Spleen (tissue), 7 donors: ENCODE measurements at regions not wholly inside any gene's neighbourhood (a gene's known extent, or its start where the extent isn't known, plus 50 kb on each side); places are given as distances from the start of the nearest gene placed in this dataset.

Experiments
- POLR2AphosphoS5 ChIP-seq, 3 donors: sonication (generic); formaldehyde crosslinking; IDR thresholded peaks; one replicate each; pipeline ENCODE4 v1.5.1; 2017; ENCODE audit warnings: antibody characterized with exemption in 3 of 3
- TF ChIP-seq, protein P1 (sequence below), 11 experiments: fragments of 200-600 bp in 7 of 11; fragments of 450-650 bp in 4 of 11; sonication (generic) in 4 of 11; IDR thresholded peaks in 8 of 11; conservative IDR thresholded peaks in 3 of 11; 1 replicate in 7 of 11; 2 replicates in 4 of 11; pipeline versions ENCODE4 v1.4.0 to v1.8.0; 2016 to 2021; ENCODE audit warnings: antibody characterized with exemption in 11 of 11, inconsistent platforms in 4 of 11, mild to moderate bottlenecking in 1 of 11
- donor health status: DM: no; HTN: no; CAD: no; lungs with moderate emphysema.
- donor health status: DM: no; HTN: no; CAD: no.
- donor health status: DM: no; HTN: no; CAD: no.

DNA sequence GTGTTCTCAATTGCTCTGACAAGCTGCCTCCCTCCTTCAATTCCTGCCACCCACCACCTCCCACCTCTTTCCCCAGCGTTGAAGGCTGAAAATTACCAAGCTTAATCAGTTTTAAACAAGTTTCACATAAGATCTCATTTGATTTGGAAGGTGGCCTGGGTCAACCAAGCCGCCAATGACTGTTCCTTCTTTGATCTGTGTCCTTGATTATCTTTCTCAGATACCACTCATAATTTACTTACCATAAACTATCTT, 211.4 kb downstream of the SLIT2 start:
- no peak for TF ChIP-seq POLR2AphosphoS5 (IDR thresholded peaks at IDR 0.05)
- TF ChIP-seq, protein P1, sequence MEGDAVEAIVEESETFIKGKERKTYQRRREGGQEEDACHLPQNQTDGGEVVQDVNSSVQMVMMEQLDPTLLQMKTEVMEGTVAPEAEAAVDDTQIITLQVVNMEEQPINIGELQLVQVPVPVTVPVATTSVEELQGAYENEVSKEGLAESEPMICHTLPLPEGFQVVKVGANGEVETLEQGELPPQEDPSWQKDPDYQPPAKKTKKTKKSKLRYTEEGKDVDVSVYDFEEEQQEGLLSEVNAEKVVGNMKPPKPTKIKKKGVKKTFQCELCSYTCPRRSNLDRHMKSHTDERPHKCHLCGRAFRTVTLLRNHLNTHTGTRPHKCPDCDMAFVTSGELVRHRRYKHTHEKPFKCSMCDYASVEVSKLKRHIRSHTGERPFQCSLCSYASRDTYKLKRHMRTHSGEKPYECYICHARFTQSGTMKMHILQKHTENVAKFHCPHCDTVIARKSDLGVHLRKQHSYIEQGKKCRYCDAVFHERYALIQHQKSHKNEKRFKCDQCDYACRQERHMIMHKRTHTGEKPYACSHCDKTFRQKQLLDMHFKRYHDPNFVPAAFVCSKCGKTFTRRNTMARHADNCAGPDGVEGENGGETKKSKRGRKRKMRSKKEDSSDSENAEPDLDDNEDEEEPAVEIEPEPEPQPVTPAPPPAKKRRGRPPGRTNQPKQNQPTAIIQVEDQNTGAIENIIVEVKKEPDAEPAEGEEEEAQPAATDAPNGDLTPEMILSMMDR (IDR thresholded peaks at IDR 0.05 in 8 of 11, conservative IDR thresholded peaks at IDR 0.05 in 3 of 11): no peak
